ENCODE measurements at regions not wholly inside any gene's neighbourhood (a gene's known extent, or its start where the extent isn't known, plus 50 kb on each side); places are given as distances from the start of the nearest gene placed in this dataset.

- no peak for DNase-seq (ENCODE audit: low read depth in 2 of 2)
- H3K79me2 ChIP-seq (ENCODE audit: control insufficient read depth, insufficient read depth, low read length): no peaks in the 10 kb centered on the region
- H3K9me3 ChIP-seq (ENCODE audit: control insufficient read depth, insufficient read depth, low read depth, low read length): no peaks in the 10 kb centered on the region
- no peaks in the 10 kb centered on the region for H3K4me1 ChIP-seq (ENCODE audit: control insufficient read depth, extremely low read depth, insufficient read depth, low read length)
- H3K27ac ChIP-seq (ENCODE audit: insufficient read depth, low read length): no peak overlapping the region
- H3K9ac ChIP-seq (ENCODE audit: insufficient read depth, low read length): no peak overlapping the region
- H4K20me1 ChIP-seq (ENCODE audit: control insufficient read depth, extremely low read depth, insufficient read depth, low read length): no peaks in the 10 kb centered on the region
- no peak overlapping the region for H3K4me2 ChIP-seq (ENCODE audit: extremely low read depth, insufficient read depth, low read length)
- H3K27me3 ChIP-seq (ENCODE audit: control insufficient read depth, insufficient read depth, low read length): no peaks in the 10 kb centered on the region
- no peak overlapping the region for H2AFZ ChIP-seq (ENCODE audit: low read length)
- no peaks in the 10 kb centered on the region for H3K36me3 ChIP-seq (ENCODE audit: control insufficient read depth, insufficient read depth, low read length)
- TF ChIP-seq, protein P1, sequence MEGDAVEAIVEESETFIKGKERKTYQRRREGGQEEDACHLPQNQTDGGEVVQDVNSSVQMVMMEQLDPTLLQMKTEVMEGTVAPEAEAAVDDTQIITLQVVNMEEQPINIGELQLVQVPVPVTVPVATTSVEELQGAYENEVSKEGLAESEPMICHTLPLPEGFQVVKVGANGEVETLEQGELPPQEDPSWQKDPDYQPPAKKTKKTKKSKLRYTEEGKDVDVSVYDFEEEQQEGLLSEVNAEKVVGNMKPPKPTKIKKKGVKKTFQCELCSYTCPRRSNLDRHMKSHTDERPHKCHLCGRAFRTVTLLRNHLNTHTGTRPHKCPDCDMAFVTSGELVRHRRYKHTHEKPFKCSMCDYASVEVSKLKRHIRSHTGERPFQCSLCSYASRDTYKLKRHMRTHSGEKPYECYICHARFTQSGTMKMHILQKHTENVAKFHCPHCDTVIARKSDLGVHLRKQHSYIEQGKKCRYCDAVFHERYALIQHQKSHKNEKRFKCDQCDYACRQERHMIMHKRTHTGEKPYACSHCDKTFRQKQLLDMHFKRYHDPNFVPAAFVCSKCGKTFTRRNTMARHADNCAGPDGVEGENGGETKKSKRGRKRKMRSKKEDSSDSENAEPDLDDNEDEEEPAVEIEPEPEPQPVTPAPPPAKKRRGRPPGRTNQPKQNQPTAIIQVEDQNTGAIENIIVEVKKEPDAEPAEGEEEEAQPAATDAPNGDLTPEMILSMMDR (conservative IDR thresholded peaks at IDR 0.05 in 1 of 2, IDR thresholded peaks at IDR 0.05 in 1 of 2; ENCODE audit: low read depth in 1 of 2, low read length in 2 of 2): no peak
- TF ChIP-seq EZH2 (IDR thresholded peaks at IDR 0.05; ENCODE audit: low read length, missing control alignments): no peak
- H3K4me3 ChIP-seq (replicated peaks in 1 of 4; ENCODE audit: control extremely low read depth in 1 of 4, insufficient read depth in 1 of 4, low read depth in 3 of 4, low read length in 4 of 4): no peak overlapping the region
These were observed 398.3 kb downstream of the AEBP2 start for GRCh38 chr12:19837543-19837942.

GRCh38 chr12:19841451-19841850 is 402.2 kb downstream of the AEBP2 start:
- no peak for DNase-seq (ENCODE audit: low read depth in 2 of 2)
- no peak overlapping the region for H3K4me3 ChIP-seq (replicated peaks in 1 of 4; ENCODE audit: control extremely low read depth in 1 of 4, insufficient read depth in 1 of 4, low read depth in 3 of 4, low read length in 4 of 4)
- no peak overlapping the region for H2AFZ ChIP-seq (ENCODE audit: low read length)
- H3K4me2 ChIP-seq (ENCODE audit: extremely low read depth, insufficient read depth, low read length): no peak overlapping the region
- H4K20me1 ChIP-seq (ENCODE audit: control insufficient read depth, extremely low read depth, insufficient read depth, low read length): no peaks in the 10 kb centered on the region
- TF ChIP-seq, protein P1 (conservative IDR thresholded peaks at IDR 0.05 in 1 of 2, IDR thresholded peaks at IDR 0.05 in 1 of 2; ENCODE audit: low read depth in 1 of 2, low read length in 2 of 2): no peak
- no peak for TF ChIP-seq EZH2 (IDR thresholded peaks at IDR 0.05; ENCODE audit: low read length, missing control alignments)
- H3K36me3 ChIP-seq (ENCODE audit: control insufficient read depth, insufficient read depth, low read length): no peaks in the 10 kb centered on the region
- no peaks in the 10 kb centered on the region for H3K4me1 ChIP-seq (ENCODE audit: control insufficient read depth, extremely low read depth, insufficient read depth, low read length)
- H3K27ac ChIP-seq (ENCODE audit: insufficient read depth, low read length): no peak overlapping the region
- H3K9ac ChIP-seq (ENCODE audit: insufficient read depth, low read length): no peak overlapping the region
- no peaks in the 10 kb centered on the region for H3K9me3 ChIP-seq (ENCODE audit: control insufficient read depth, insufficient read depth, low read depth, low read length)
- H3K79me2 ChIP-seq (ENCODE audit: control insufficient read depth, insufficient read depth, low read length): no peaks in the 10 kb centered on the region
- H3K27me3 ChIP-seq (ENCODE audit: control insufficient read depth, insufficient read depth, low read length): no peaks in the 10 kb centered on the region

- H3K4me3 ChIP-seq (replicated peaks in 1 of 4; ENCODE audit: control extremely low read depth in 1 of 4, insufficient read depth in 1 of 4, low read depth in 3 of 4, low read length in 4 of 4): no peak overlapping the region
- no peaks in the 10 kb centered on the region for H3K4me1 ChIP-seq (ENCODE audit: control insufficient read depth, extremely low read depth, insufficient read depth, low read length)
- H3K4me2 ChIP-seq (ENCODE audit: extremely low read depth, insufficient read depth, low read length): no peak overlapping the region
- no peaks in the 10 kb centered on the region for H4K20me1 ChIP-seq (ENCODE audit: control insufficient read depth, extremely low read depth, insufficient read depth, low read length)
- H3K27ac ChIP-seq (ENCODE audit: insufficient read depth, low read length): no peak overlapping the region
- no peak overlapping the region for H2AFZ ChIP-seq (ENCODE audit: low read length)
- H3K79me2 ChIP-seq (ENCODE audit: control insufficient read depth, insufficient read depth, low read length): no peaks in the 10 kb centered on the region
- H3K36me3 ChIP-seq (ENCODE audit: control insufficient read depth, insufficient read depth, low read length): no peaks in the 10 kb centered on the region
- TF ChIP-seq EZH2 (IDR thresholded peaks at IDR 0.05; ENCODE audit: low read length, missing control alignments): no peak
- TF ChIP-seq, protein P1 (conservative IDR thresholded peaks at IDR 0.05 in 1 of 2, IDR thresholded peaks at IDR 0.05 in 1 of 2; ENCODE audit: low read depth in 1 of 2, low read length in 2 of 2): no peak
- no peaks in the 10 kb centered on the region for H3K9me3 ChIP-seq (ENCODE audit: control insufficient read depth, insufficient read depth, low read depth, low read length)
- H3K27me3 ChIP-seq (ENCODE audit: control insufficient read depth, insufficient read depth, low read length): no peaks in the 10 kb centered on the region
- no peak for DNase-seq (ENCODE audit: low read depth in 2 of 2)
- H3K9ac ChIP-seq (ENCODE audit: insufficient read depth, low read length): no peak overlapping the region
These were observed 402.8 kb downstream of the AEBP2 start for GRCh38 chr12:19842116-19842515.

Data from fibroblast of lung (primary cell).